GM21360 (cell line): ENCODE measurements at regions not wholly inside any gene's neighbourhood (a gene's known extent, or its start where the extent isn't known, plus 50 kb on each side); places are given as distances from the start of the nearest gene placed in this dataset.

Experiments used
- ATAC-seq: cut with Tn5 transposase; IDR thresholded peaks from one replicate; pipeline ENCODE4 v1.9.1; 2021; ENCODE audit warnings: mild to moderate bottlenecking, moderate library complexity; ENCODE audit not compliant: unreplicated experiment

- no peak for ATAC-seq
These were observed 208.4 kb downstream of the MYLK4 start for GRCh38 chr6:2542101-2542857.

DNA sequence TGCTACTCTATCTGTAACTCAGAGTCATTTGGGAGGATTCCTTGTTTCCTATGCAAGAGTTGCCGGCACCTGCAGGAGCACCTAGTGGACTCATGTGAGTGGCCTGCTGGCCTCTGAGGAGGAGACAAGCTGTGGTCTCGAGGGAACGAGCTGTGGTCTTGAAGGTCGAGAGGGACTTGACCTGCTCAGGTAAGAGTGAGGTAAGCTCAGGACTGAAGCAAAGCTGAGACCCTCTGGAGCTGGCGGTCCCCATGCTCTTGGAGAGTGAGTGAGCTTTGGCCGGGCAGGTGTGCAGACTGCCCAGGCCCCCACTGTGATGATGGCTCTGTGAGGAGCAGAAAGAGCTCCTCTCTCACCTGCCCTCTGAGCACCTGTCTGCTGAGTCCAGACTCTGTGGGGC is 214.3 kb downstream of the MYLK4 start:
- ATAC-seq = no peak

- no peak for ATAC-seq
These were observed 215.2 kb downstream of the MYLK4 start for GRCh38 chr6:2535506-2535905.

- ATAC-seq = no peak
These were observed 216.2 kb downstream of the MYLK4 start for GRCh38 chr6:2534406-2535042.

DNA sequence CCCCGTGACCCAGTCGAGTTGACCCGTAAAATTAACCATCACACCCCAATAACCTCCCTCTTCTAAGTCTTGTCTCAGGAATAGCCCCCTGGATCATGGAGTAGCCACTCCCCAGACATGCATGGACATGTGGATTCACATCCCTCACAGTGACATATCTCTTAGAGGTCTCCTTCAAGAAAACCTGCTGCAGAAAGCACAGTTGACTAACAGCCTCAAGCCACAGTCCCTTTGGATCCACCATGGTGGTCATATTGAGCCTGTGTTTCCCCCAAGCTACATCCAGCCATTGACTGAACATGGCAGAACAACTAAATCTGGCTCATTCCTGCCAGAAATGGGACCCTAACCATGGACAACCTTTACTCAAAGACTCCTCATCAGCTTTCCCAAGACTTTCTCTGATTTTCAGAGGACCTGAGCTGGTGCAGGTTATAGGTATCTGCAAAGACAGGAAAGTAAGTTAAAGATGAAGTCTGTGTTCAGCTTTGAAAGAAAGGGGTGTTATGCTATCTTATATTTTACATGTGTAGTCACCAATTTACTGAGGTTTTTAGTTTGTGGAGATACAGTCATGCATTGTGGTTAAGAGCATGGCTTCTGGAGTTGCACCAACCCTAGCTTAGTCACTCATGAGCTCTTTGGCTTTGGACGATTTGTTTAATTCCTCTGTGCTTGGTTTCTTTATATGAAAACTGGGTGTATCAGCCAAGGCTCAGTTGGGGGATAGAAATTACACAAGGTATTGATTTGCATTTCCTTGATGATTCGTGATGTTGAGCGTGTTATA is 219.1 kb downstream of the MYLK4 start:
- ATAC-seq = no peak

DNA sequence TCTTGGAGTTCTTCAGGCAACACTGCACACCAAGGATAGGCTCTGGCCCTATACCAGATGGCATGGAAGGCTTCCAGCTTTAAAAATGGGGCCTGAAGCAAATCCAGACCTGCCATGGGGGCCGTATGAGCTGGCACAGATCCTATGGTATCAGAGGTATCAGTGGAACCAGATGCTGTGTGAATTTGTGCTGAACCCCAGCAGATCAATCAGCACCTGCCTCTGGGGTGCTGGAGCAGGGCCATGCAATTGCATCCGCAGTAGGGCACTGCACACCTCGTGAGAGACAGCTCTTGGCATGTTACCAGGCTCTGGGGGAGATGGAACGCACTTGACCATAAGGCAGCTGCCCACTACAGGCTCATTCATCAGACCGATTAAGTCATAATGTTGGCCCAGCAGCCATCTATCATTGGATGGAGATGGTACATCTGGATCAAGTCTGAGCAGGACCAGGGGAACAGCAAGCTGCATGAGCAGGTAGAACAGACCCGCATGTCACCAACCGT is 221.5 kb downstream of the MYLK4 start:
- ATAC-seq = no peak

GRCh38 chr6:2528156-2528555 is 222.6 kb downstream of the MYLK4 start:
- ATAC-seq = no peak

GRCh38 chr6:2526766-2527165 is 224.0 kb downstream of the MYLK4 start:
- ATAC-seq = no peak

DNA sequence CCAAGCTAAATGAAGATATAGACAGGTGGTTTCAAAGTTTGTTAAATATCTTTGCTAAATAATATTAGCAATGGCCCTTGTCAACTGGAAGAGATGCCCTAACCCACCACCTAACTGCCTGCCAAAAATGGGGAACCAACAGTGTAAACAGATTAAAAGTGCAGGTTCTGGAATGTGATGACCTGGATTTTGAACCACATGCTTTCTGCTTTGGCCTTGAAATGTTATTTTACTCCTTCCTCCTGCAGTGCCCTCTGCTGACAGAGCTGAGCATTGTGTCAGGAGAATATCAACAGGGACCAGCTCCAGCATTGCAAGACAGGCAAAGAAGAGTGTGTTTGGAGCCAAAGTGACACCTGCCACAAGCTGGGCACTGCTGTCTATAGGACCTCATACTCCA is 226.6 kb downstream of the MYLK4 start:
- ATAC-seq = no peak

DNA sequence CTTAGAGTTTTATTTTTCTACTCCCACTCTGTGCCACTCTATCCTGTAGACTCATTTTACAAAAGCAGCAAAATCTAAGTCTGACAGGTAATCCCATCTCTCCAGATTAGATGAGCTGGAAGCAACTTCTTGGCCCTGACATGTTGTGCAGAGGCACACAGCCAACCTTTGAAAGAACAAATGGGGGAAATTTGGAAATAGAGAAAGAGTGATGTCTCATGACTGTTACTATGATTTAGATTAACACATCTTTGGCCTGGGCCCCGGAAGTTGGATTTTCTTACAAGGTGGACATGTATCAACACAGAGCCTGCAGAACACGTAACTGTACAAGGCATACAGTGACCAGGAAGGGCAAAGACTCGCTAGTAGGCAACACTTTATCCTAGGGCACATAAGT is 227.7 kb downstream of the MYLK4 start:
- no peak for ATAC-seq

DNA sequence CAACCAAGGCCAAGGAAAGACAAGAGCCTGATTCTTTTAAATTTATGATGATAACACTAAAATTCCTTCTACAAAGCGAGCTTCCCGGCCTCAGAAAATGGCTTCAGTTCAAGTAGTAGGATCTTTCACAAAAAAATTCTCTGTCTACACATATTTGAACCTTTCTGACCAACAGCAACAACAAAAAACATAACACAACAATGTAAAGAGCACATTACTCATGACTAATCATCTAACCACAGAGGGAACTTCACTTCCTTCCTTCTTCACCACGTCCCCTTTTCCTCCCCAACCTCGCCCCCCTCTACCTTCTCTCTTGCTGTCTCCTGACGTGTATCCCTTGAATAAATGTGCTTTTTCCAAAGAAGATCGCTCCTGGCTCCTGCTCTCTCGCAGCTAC is 228.2 kb downstream of the MYLK4 start:
- ATAC-seq = no peak

GRCh38 chr6:2517855-2518473 is 232.8 kb downstream of the MYLK4 start:
- no peak for ATAC-seq

DNA sequence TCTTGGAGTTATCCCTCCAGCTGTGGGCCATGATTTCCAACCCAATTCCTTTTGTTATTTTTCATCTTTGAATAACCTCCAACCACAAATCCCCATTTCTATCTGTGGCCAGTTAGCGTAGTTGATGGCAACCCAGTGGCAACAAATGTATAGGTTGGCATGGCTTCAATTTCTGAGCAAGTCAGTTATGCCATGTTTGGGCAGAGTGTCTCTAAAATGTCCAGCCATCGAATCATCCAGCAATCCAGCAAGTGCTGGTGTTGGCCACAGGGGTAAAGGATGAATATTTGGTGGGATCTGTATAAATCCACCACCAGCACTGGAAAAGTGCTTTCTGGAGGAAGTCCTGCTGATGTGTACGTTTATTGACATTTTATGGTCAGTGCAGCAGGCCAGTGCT is 233.3 kb downstream of the MYLK4 start:
- no peak for ATAC-seq

GRCh38 chr6:2516059-2516458 is 234.7 kb downstream of the MYLK4 start:
- ATAC-seq = no peak

GRCh38 chr6:2514965-2515543 is 235.7 kb downstream of the MYLK4 start:
- no peak for ATAC-seq

DNA sequence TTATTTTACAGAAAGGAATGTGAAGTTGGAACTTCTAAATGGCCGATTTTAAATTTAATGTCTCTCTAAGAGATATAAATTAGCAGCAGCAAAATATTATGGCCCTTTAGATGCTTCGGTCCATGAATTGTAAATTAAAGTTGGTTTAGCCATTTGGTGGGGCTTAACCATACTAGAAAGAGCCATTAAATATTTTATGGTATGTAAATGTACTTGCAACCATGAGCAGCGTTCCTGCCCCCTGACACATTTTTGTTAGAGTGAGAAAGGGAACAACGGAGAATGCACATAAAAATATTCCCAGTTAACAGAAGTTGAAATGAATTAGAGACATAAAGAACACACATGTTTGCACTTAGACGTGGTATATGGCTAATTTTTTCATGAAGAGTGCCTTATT is 237.9 kb downstream of the MYLK4 start:
- ATAC-seq = no peak

- no peak for ATAC-seq
These were observed 240.4 kb downstream of the MYLK4 start for GRCh38 chr6:2510316-2510715.

DNA sequence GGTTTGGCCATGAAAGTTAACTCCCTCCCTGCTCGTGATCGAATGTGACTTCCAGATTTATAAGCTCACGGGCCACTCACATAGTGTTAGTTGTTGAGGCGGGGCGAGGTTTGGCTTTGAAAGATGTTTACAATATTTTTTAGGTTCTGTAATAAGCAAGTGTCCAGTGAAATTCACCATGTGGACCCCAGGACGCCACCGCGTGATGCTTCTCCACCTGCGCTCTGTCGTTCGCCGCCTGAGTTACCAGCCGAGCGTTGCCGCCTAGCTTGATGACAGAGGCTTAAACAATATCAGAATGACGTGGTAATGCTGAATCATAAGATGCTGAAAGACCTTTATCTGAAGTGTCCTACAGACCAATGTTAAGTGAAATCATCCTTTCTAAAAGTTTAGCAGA is 241.0 kb downstream of the MYLK4 start:
- no peak for ATAC-seq

GRCh38 chr6:2508071-2508470 is 242.7 kb downstream of the MYLK4 start:
- no peak for ATAC-seq

GRCh38 chr6:2507521-2508037 is 243.1 kb downstream of the MYLK4 start:
- ATAC-seq = no peak

DNA sequence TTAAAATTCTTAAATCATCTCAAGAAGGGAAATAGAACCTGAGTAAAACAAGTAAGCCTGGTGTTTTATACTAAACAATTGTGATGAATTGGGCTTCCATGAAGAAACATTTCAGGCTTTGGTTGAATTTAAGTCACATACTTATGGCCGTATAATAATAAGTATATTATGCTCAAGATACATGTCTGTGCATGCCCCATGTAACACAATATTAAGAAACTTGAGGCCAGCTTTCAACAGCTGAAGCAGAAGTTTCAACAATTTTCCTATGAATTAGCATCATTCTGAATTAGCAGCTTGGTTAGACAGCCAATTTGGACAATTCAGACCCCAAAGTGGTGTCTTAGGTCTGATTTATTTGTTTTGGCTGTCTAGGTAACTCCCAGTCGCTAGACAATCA is 243.7 kb downstream of the MYLK4 start:
- no peak for ATAC-seq
